ENCODE measurements at regions not wholly inside any gene's neighbourhood (a gene's known extent, or its start where the extent isn't known, plus 50 kb on each side); places are given as distances from the start of the nearest gene placed in this dataset.

GRCh38 chr6:95785785-95786184 is 208.4 kb downstream of the MANEA start:
- no peak for TF ChIP-seq CTCF (IDR thresholded peaks at IDR 0.05; ENCODE audit: low read depth, low read length, poor library complexity, severe bottlenecking)
- TF ChIP-seq EZH2phosphoT487 (IDR thresholded peaks at IDR 0.05; ENCODE audit: borderline replicate concordance, low read length), result no peak
